IMR-90 (cell line): ENCODE measurements at regions not wholly inside any gene's neighbourhood (a gene's known extent, or its start where the extent isn't known, plus 50 kb on each side); places are given as distances from the start of the nearest gene placed in this dataset.

Source experiments
- ATAC-seq: fragments of 200-7000 bp; cut with Tn5 transposase; 2 replicates; pipeline ENCODE4 v1.9.1; 2020; ENCODE audit warnings: low read depth, mild to moderate bottlenecking, moderate library complexity
- BruUV-seq: library from RNA; stranded (reverse); fragments of 400-500 nt; replicated peaks from 2 replicates; lab custom pipeline; 2021; lab: Mats Ljungman, UMichigan
- CTCF ChIA-PET: fragments of 300-600 bp; formaldehyde crosslinking; extraction: SDS; loops from one replicate; lab custom pipeline; 2021; ENCODE audit warnings: antibody characterized with exemption; lab: Yijun Ruan, JAX
- POLR2A ChIA-PET: fragments of 300-600 bp; sonication (Branson Sonifier 250); formaldehyde crosslinking; loops from one replicate; lab custom pipeline; 2022; ENCODE audit warnings: antibody characterized with exemption; ENCODE audit not compliant: unreplicated experiment; lab: Charles Lee
- DNase-seq: peaks from one replicate; pipeline ENCODE4 v3.0.0; 2013
- H2AFZ ChIP-seq: replicated peaks from 2 replicates; pipeline ENCODE3; 2013; ENCODE audit warnings: low read length, mild to moderate bottlenecking; ENCODE audit not compliant: poor library complexity
- H2AK5ac ChIP-seq: 2 replicates; pipeline ENCODE4 v1.6.1; 2013; ENCODE audit warnings: low read depth, low read length, inconsistent platforms
- H2AK9ac ChIP-seq: replicated peaks from 2 replicates; pipeline ENCODE3; 2013; ENCODE audit warnings: mild to moderate bottlenecking, low read depth, low read length, moderate library complexity; ENCODE audit not compliant: poor library complexity
- H2BK120ac ChIP-seq: 2 replicates; pipeline ENCODE4 v1.6.1; 2013; ENCODE audit warnings: low read depth, low read length, inconsistent platforms
- H2BK15ac ChIP-seq: 3 replicates; pipeline ENCODE4 v1.6.1; 2013; ENCODE audit warnings: low read depth, low read length, inconsistent platforms
- H2BK20ac ChIP-seq: 2 replicates; pipeline ENCODE4 v1.6.1; 2013; ENCODE audit warnings: low read depth, mild to moderate bottlenecking, inconsistent platforms, low read length, moderate library complexity
- H2BK5ac ChIP-seq: 2 replicates; pipeline ENCODE4 v1.6.1; 2013; ENCODE audit warnings: mild to moderate bottlenecking, low read depth, low read length, inconsistent platforms; ENCODE audit not compliant: poor library complexity, severe bottlenecking
- H3K14ac ChIP-seq: replicated peaks from 2 replicates; pipeline ENCODE4 v1.6.1; 2013; ENCODE audit warnings: low read depth, low read length, inconsistent platforms
- H3K18ac ChIP-seq: 2 replicates; pipeline ENCODE4 v1.6.1; 2013; ENCODE audit warnings: low read depth, low read length, control low read depth
- H3K23ac ChIP-seq: 2 replicates; pipeline ENCODE4 v1.6.1; 2013; ENCODE audit warnings: low read depth, low read length, inconsistent platforms
- H3K27ac ChIP-seq: 2 replicates; pipeline ENCODE4 v1.5.1; 2013; ENCODE audit warnings: mild to moderate bottlenecking, control low read depth, low read length; ENCODE audit not compliant: insufficient read depth
- H3K27me3 ChIP-seq: 2 replicates; pipeline ENCODE4 v1.6.1; 2013; ENCODE audit warnings: low read length; ENCODE audit not compliant: control insufficient read depth, insufficient read depth
- H3K36me3 ChIP-seq: 2 replicates; pipeline ENCODE4 v1.6.1; 2013; ENCODE audit warnings: low read length, mixed read lengths; ENCODE audit not compliant: control insufficient read depth, insufficient read depth
- H3K4ac ChIP-seq: 2 replicates; pipeline ENCODE4 v1.6.1; 2013; ENCODE audit warnings: low read depth, low read length, inconsistent platforms
- H3K4me1 ChIP-seq: 2 replicates; pipeline ENCODE4 v1.6.1; 2013; ENCODE audit warnings: low read length, mixed read lengths; ENCODE audit not compliant: control insufficient read depth, insufficient read depth
- H3K4me2 ChIP-seq: 2 replicates; pipeline ENCODE4 v1.6.1; 2013; ENCODE audit warnings: low read depth, mild to moderate bottlenecking, control low read depth, low read length, moderate library complexity
- H3K4me3 ChIP-seq: 2 replicates; pipeline ENCODE4 v1.5.1; 2013; ENCODE audit warnings: low read depth, mild to moderate bottlenecking, control low read depth, low read length, moderate library complexity; ENCODE audit not compliant: insufficient read depth
- H3K56ac ChIP-seq: 2 replicates; pipeline ENCODE4 v1.6.1; 2013; ENCODE audit warnings: low read length, inconsistent platforms; ENCODE audit not compliant: insufficient read depth; ENCODE audit errors: extremely low read depth
- H3K79me1 ChIP-seq, 2 experiments: 2 replicates each; pipeline ENCODE4 v1.6.1; 2013; ENCODE audit warnings: low read length in 2 of 2, inconsistent platforms in 1 of 2, low read depth in 1 of 2
- H3K9ac ChIP-seq: 2 replicates; pipeline ENCODE4 v1.6.1; 2013; ENCODE audit warnings: low read depth, low read length, control low read depth
- H3K9me1 ChIP-seq: 2 replicates; pipeline ENCODE4 v1.6.1; 2013; ENCODE audit warnings: low read length, inconsistent platforms; ENCODE audit not compliant: insufficient read depth
- H3K9me3 ChIP-seq: 2 replicates; pipeline ENCODE4 v1.6.1; 2013; ENCODE audit warnings: low read length; ENCODE audit not compliant: control insufficient read depth, insufficient read depth
- H4K20me1 ChIP-seq: 2 replicates; pipeline ENCODE4 v1.6.1; 2013; ENCODE audit warnings: low read length, inconsistent platforms; ENCODE audit not compliant: insufficient read depth
- H4K5ac ChIP-seq: 2 replicates; pipeline ENCODE4 v1.6.1; 2013; ENCODE audit warnings: mild to moderate bottlenecking, low read depth, low read length, control low read depth
- H4K8ac ChIP-seq, 2 experiments: 2 replicates each; pipeline ENCODE4 v1.6.1; 2013; ENCODE audit warnings: low read depth in 2 of 2, low read length in 2 of 2, control low read depth in 1 of 2, inconsistent platforms in 1 of 2
- H4K91ac ChIP-seq: 2 replicates; pipeline ENCODE4 v1.6.1; 2013; ENCODE audit warnings: low read depth, low read length, inconsistent platforms; ENCODE audit not compliant: insufficient read depth
- BHLHE40 ChIP-seq: fragments of 150-350 bp; IDR thresholded peaks from 2 replicates; pipeline ENCODE4 v1.6.1; 2016; ENCODE audit warnings: mild to moderate bottlenecking, low read depth, low read length
- CEBPB ChIP-seq: IDR thresholded peaks from 2 replicates; pipeline ENCODE4 v1.6.1; 2012; ENCODE audit warnings: low read depth, low read length, improper control_type of control experiment
- CHD1 ChIP-seq: IDR thresholded peaks from 2 replicates; pipeline ENCODE4 v1.6.1; 2012; ENCODE audit warnings: low read depth, low read length, improper control_type of control experiment
- FOS ChIP-seq: fragments of 150-350 bp; IDR thresholded peaks from 2 replicates; pipeline ENCODE4 v1.6.1; 2016; ENCODE audit warnings: low read depth, low read length
- MAFK ChIP-seq: IDR thresholded peaks from 2 replicates; pipeline ENCODE4 v1.6.1; 2012; ENCODE audit warnings: low read depth, low read length, improper control_type of control experiment
- MXI1 ChIP-seq: IDR thresholded peaks from 2 replicates; pipeline ENCODE4 v1.6.1; 2012; ENCODE audit warnings: low read depth, mild to moderate bottlenecking, low read length, moderate library complexity, borderline replicate concordance
- NFE2L2 ChIP-seq: fragments of 150-350 bp; IDR thresholded peaks from 2 replicates; pipeline ENCODE4 v1.6.1; 2016; ENCODE audit warnings: low read depth, mild to moderate bottlenecking, low read length
- POLR2A ChIP-seq: IDR thresholded peaks from 2 replicates; pipeline ENCODE4 v1.6.1; 2012; ENCODE audit warnings: mild to moderate bottlenecking, low read depth, low read length
- RFX5 ChIP-seq: IDR thresholded peaks from 2 replicates; pipeline ENCODE4 v1.8.0; 2012; ENCODE audit warnings: low read depth, mild to moderate bottlenecking, low read length, moderate library complexity
- SMC3 ChIP-seq: fragments of 150-350 bp; IDR thresholded peaks from 2 replicates; pipeline ENCODE4 v1.6.1; 2016; ENCODE audit warnings: low read depth, mild to moderate bottlenecking, antibody characterized with exemption, low read length, moderate library complexity
- dilution Hi-C: fragments of 300-500 bp; cut with HindIII; formaldehyde crosslinking; loops from one replicate; pipeline ENCODE4 v1.14.3; 2018; ENCODE audit warnings: low sequenced_read_pairs; ENCODE audit not compliant: unreplicated experiment
- in situ Hi-C: fragments of 300-500 bp; cut with MboI; formaldehyde crosslinking; loops from 3 replicates; pipeline ENCODE4 v1.14.3; 2019; ENCODE audit warnings: low sequenced_read_pairs, inconsistent platforms, mixed read lengths
- intact Hi-C: fragments of 100-400 bp; cut with micrococcal nuclease; formaldehyde crosslinking; loops from 2 replicates; pipeline ENCODE4 v1.10.0; 2022
- TF ChIP-seq, protein P1 (sequence below): conservative IDR thresholded peaks from 2 replicates; pipeline ENCODE4 v1.5.1; 2012; ENCODE audit warnings: mild to moderate bottlenecking, low read depth, low read length, improper control_type of control experiment
- TF ChIP-seq, protein P2 (sequence below): fragments of 150-350 bp; IDR thresholded peaks from 2 replicates; pipeline ENCODE4 v1.6.1; 2016; ENCODE audit warnings: low read depth, mild to moderate bottlenecking, low read length, moderate library complexity, borderline replicate concordance
- TF ChIP-seq, protein P3 (sequence below): fragments of 150-350 bp; IDR thresholded peaks from 2 replicates; pipeline ENCODE4 v1.6.1; 2017; ENCODE audit warnings: mild to moderate bottlenecking, antibody characterized with exemption, low read length, low read depth

DNA sequence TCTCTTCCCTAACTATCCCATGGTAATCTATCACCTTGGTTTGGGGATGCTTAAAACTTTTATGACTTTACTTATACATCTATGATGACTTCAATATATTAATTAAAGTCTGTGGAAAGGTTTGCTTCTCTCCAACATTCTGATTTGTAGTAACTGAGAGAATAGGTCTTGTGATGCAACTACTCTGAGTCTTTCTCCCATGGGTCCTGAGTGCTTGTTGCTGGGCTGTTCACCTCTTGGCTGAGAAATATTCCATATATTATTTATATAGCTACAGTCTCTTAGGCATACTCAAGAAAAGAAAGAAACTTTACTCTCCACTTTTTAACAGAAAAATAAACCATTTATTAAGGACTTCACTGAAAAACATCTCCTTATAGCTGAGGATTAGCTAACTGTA, 119.3 kb upstream of the PLPPR5 start:
- Histone ChIP-seq H3K79me1 (no peaks in the 10 kb centered on the region), H2AK5ac (no peak overlapping the region), H3K14ac (no peak overlapping the region), H3K23ac (no peak overlapping the region), H3K36me3 (no peaks in the 10 kb centered on the region), H3K27me3 (no peaks in the 10 kb centered on the region), H3K18ac (no peak overlapping the region), H3K9ac (no peak overlapping the region), H4K20me1 (no peaks in the 10 kb centered on the region), H2BK15ac (no peak overlapping the region), H2AK9ac (no peak overlapping the region), H2BK5ac (no peak overlapping the region), H3K9me1 (no peaks in the 10 kb centered on the region), H4K91ac (no peak overlapping the region), H3K4me1 (no peaks in the 10 kb centered on the region), H3K27ac (no peak overlapping the region), H2BK20ac (no peak overlapping the region), H3K9me3 (no peaks in the 10 kb centered on the region), H4K5ac (no peak overlapping the region), H3K56ac (no peak overlapping the region), H4K8ac (no peak overlapping the region), H3K4me3 (no peak overlapping the region), H3K4me2 (no peak overlapping the region), H2AFZ (no peak overlapping the region), H2BK120ac (no peak overlapping the region), H3K4ac (no peak overlapping the region)
- ChIA-PET CTCF (no interaction called here), POLR2A (no interaction called here)
- intact Hi-C loops (no loop called here), in situ Hi-C loops (no loop called here), dilution Hi-C loops (no loop called here)
- no TSS peak for BruUV-seq
- DNase-seq (no peak), ATAC-seq (no peak)
- TF ChIP-seq CEBPB (no peak), BHLHE40 (no peak), POLR2A (no peak), NFE2L2 (no peak), CHD1 (no peak), RFX5 (no peak), MAFK (no peak), SMC3 (no peak), MXI1 (no peak), FOS (no peak)
- TF ChIP-seq, protein P1, sequence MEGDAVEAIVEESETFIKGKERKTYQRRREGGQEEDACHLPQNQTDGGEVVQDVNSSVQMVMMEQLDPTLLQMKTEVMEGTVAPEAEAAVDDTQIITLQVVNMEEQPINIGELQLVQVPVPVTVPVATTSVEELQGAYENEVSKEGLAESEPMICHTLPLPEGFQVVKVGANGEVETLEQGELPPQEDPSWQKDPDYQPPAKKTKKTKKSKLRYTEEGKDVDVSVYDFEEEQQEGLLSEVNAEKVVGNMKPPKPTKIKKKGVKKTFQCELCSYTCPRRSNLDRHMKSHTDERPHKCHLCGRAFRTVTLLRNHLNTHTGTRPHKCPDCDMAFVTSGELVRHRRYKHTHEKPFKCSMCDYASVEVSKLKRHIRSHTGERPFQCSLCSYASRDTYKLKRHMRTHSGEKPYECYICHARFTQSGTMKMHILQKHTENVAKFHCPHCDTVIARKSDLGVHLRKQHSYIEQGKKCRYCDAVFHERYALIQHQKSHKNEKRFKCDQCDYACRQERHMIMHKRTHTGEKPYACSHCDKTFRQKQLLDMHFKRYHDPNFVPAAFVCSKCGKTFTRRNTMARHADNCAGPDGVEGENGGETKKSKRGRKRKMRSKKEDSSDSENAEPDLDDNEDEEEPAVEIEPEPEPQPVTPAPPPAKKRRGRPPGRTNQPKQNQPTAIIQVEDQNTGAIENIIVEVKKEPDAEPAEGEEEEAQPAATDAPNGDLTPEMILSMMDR = no peak
- TF ChIP-seq, protein P2, sequence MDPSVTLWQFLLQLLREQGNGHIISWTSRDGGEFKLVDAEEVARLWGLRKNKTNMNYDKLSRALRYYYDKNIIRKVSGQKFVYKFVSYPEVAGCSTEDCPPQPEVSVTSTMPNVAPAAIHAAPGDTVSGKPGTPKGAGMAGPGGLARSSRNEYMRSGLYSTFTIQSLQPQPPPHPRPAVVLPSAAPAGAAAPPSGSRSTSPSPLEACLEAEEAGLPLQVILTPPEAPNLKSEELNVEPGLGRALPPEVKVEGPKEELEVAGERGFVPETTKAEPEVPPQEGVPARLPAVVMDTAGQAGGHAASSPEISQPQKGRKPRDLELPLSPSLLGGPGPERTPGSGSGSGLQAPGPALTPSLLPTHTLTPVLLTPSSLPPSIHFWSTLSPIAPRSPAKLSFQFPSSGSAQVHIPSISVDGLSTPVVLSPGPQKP = no peak
- TF ChIP-seq, protein P3, sequence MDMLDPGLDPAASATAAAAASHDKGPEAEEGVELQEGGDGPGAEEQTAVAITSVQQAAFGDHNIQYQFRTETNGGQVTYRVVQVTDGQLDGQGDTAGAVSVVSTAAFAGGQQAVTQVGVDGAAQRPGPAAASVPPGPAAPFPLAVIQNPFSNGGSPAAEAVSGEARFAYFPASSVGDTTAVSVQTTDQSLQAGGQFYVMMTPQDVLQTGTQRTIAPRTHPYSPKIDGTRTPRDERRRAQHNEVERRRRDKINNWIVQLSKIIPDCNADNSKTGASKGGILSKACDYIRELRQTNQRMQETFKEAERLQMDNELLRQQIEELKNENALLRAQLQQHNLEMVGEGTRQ = no peak
